ENCODE measurements at regions not wholly inside any gene's neighbourhood (a gene's known extent, or its start where the extent isn't known, plus 50 kb on each side); places are given as distances from the start of the nearest gene placed in this dataset.

DNA sequence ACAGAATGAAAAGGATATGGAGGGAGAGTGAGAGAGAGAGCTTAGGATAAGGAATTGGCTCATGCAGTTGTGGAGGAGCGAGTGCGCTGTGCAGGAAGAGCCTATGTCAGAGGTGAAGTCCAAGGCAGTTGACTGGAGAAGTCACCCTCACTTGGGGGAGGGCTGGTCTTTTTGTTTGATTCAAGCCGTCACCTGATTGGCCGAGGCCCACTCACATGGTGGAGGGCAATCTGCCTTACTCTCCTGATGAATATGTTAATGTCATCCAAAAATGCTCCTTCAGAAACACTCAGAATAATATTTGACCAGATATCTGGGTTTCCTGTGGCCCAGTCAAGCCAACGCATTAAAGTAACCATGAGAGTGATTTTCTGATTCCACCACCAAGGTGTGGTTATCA, 131.7 kb downstream of the KATNIP start:
- DNase-seq, result no peak

DNA sequence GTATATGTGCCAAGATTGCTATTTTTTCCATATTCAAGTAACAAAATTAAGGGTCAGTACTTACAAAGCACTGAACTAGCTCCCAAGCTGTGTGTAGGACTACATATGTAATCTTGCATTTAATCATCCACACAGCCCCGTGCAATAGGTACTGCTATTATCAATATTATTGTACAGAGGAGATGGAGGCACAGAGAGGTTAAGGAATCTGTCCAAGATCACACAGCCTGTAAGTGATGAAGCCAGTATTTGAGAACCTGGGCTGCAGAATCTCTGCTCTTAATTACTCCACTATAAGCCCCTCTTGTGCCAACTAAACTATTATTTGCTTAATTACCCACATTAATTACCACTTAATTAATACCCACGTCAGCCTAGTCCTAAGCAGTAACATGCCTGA, 134.1 kb downstream of the KATNIP start:
- DNase-seq, result no peak

DNA sequence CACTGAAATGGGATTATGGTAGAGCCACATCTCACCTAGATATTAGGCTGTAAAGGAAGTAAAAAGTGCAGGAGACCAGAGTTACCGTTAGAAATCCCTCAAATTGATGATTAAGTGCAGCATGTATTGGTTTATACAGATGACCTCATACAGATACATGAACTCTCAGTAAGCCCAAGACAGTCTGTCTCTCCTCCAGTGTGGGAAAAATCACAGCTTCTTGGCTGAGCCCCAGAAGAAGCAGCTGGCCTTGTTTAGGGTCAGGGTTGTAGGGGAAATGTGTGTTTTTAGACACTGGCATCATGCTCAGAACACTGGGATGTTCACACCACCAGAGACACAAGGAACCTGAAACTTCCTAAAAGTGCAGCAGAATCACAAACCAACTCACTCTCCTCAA, 135.9 kb downstream of the KATNIP start:
- peak; percentile 4 to 26 (median 6) for DNase-seq

DNA sequence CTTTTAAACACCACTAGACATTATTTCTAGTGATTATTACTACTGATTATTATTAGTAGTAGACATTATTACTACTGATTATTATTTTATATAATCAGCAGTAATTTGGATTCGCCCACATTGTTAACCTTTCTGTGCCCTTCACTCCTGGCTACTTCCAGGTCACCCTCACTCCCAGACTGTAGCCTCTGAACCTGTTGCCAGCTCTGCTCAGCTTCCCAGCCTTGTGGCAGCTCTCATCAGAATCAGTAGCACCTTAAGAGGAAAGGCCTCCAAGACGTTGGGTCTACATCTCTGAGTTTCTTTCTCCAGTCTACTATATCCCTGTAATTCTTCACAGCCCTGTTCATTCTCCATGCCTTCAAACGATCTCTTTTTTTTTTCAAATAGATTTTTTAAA, 137.0 kb downstream of the KATNIP start:
- no peak for DNase-seq

DNA sequence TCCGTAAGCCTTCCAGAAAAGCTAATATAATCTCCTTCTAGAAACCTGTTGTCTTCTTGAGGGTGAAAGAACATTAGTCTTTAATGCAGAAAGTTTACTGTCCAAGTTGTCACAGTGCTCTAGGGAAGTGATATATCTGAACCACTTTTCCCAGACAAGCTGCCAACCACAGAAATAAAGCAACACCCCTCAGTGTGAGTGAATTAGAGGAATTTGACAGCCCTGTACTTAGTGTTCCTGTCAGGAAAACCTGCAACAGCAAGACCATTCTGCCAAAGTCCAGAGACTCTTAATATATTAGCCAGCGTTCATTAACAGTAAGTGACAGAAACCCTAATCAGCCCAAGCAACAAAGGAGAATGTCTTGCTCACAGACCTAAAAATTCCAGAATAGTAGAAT, 137.7 kb downstream of the KATNIP start:
- no peak for DNase-seq

DNA sequence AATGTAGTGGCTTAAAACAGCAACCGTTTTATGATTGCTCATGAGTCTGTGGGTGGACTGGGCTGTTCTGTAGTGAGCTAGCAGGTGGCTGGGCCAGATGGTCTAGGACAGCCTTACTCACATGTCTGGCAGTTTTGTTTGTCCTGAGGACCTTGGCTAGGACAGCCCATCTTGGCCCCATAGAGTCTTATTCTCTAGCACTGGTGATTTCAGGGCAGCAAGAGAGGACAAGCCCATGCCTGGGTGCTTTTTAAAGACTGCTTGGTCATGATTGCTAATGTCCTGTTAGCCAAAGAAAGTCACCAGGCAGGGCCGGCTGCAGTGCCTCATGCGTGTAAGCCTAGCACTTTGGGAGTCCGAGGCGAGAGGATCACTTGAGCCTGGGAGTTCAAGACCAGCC, 139.8 kb downstream of the KATNIP start:
- DNase-seq, result no peak

DNA sequence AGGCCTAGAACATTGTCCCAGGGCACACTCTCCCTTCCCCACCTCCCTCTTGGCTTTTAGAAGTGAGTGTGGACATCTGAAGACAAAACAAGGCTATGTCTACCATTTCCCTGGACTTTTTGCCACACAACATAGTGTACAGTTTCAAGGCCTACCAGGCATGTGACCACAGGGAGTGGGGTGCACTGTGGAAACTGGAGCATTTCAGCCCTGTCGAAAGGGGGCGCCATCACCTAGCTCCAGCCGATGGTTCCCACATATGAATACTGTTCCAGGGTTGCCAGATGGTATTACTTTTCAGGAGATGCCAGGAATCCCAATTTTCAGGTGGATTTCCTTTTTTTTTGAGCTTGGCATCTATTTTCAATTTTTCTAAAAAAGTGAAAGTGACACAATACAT, 140.7 kb downstream of the KATNIP start:
- peak in 1 of 3 donors; percentile 2 for DNase-seq

DNA sequence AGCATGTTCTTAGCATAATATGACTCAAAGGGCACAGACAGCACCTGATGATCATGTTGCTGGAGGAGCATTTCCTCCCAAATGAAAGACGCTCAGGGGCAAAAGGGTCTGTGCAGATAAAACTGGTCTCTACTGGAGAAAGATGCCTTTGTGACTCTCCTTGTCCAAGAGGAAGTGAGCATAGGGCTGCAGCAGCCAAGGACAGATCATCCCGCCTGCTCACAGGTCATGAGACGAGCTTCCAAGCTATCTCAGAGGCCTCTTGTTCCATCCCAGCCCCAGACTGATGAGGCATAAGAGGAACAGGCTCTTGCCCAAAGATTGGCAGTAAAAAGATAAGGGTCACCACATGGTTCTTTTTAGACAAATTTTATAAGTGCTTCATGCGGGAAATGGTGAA, 141.8 kb downstream of the KATNIP start:
- DNase-seq, result no peak

DNA sequence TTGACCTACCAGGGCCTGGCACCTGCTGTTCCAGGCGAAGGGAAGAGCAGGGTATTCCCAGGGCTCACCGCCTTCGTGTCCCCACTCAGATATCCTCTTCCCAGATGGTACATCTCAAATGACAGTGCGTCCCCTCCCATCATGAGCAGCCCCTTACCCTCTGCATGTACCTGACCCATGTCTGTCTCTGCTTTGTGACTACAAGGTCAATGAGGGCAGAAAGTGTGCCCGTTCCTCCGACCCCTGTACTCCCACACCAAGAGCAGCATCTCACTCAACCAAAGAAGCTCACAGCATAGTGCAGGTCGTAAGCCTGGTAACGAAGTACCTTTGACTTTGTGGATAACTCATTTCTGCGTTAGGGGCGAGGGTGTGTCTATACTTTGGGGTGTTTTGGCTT, 142.6 kb downstream of the KATNIP start:
- no peak for DNase-seq

DNA sequence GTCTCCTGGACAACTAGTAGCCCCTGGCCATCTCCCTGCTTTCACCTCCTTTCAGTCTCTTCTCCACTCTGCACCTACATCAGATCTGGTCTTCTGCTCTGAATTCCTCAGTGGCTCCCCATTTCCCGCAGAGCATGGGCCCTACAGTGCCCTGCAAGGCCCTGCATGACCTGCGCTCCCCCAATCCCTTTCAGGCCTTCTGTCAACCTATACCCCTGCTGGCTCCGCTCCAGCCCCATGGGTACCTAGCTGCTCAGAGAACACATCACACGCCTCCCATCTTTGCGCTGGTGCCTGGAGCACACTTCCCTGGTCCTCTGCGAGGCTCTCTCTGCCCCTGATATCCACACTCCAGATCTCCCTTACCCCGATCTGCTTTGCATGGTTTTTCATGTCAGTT, 145.2 kb downstream of the KATNIP start:
- DNase-seq, result no peak

DNA sequence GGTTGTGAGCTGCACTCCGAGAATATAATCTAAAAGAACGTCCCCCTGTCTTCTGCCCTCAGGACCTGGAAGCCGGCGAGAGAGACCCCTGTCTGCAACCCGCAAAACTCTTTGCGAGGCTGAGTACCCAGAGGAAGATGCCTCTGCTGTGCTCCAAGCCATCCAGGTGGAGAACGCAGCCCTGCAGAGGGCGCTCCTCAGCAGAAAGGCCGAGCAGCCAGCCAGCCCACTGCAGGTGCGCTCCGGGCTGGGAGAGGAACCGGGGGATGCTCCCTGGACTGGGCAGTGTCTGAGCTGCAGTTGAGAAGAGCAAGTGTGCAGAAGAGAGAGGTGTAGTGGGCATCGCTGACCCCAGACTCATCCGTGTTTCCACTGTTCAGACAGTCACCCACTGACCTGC, 148.3 kb downstream of the KATNIP start:
- DNase-seq, result peak in 1 of 3 donors; percentile 14

DNA sequence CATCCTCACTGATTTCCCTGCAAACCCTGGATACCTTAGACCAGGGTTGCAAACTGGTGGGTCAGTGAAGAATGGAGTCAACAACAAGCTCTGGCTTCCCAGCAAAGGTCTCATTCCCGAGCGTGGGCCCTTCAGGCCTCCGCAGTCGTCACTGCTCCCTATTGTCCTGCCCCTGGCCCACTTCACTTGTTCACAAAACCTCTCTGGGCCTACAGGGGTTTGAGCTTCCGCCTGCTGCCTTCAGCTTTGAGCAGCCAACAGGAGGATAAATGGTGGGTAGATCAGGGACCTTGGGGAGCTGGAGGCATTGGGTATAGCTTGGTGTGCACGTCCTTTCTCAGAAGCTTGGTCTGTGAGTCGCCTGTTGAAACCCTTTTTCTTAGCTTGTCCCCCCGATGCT, 148.8 kb downstream of the KATNIP start:
- DNase-seq, result no peak

DNA sequence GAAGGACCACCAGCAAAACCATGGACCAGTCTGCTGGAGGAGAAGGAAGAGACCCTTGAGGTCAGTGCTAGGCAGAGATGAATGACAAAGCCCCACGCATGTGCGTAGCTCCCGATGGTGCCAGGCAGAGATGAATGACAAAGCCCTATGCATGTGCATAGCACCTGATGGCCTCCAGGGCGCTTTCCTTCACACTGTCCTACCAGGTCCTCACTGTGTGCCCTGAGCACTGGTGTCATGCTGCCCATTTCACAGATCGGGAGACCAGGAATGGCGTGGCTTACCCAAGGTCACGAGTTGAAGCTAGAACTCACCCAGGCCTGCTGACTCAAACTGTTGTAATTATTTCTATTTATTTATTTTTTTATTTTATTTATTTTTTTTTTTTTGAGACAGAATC, 149.6 kb downstream of the KATNIP start:
- no peak for DNase-seq

DNA sequence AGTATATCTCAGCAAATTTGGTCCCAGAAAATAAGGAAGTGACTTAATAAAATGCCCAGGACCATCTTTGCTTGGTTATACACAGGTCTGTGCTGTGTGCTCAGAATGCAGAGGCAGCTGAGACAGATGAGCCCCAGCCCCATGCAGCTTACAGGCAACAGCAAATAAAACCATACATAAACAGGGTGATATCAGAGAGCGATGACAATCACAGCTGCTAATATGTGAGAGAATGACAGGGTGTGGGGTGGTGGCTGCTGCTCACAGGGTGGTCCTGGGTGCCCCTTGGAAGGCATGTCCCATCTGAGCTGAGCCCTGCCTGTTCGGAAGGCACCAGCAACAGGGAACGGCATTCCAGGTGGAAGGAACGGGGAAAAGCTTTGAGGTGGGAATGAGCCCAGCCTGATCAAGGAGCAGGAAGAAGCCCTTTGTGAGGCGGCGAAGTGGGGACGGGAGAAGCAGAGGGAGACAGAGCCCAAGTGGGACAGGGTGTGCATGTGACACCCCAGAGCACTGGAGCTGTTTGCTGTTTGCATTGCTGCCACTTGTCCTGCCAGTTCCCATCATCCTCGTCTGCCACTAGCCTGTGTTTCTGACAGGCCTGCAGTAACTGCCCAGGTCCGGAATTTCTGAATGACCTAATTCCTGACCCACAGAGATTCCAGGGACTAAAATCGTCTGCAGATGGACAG, 150.5 kb downstream of the KATNIP start:
- no peak for DNase-seq

DNA sequence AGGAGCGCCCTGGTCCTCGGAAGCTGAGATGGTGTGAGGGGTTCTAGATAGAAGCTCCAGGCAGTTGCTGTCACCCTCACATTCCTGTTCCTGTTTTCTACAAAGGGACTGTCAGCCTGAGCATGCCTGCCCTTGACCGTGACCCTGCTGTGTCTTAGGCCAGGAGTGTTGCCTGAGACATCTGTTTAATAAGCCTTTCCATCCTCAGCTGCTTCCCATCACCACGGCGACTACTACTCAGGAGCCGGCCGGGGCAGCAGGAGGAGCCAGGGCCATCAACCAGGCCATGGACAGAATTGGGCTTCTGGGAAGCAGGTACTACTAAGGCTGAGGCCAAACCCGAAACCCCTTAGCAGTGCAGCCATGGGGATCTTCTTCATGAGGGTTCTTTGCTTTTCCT, 151.4 kb downstream of the KATNIP start:
- no peak for DNase-seq

DNA sequence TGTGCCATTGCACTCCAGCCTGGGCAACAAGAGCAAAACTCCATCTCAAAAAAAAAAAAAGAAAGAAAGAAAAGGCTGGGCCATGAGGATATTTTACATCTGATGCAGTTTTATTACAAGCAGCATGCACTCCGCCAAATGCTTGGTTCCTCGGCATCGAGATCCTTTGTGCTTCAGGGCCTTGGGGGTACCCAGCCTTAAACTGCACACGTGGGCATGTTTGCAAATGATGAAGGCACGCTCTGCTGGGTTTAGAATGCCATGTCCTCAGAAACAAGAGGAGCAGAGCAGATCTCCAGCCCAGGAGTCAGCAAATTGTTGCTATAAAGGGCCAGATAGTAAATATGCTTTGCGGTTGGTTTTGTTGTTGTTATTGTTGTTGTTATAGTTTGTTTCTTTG, 153.2 kb downstream of the KATNIP start:
- no peak for DNase-seq

DNA sequence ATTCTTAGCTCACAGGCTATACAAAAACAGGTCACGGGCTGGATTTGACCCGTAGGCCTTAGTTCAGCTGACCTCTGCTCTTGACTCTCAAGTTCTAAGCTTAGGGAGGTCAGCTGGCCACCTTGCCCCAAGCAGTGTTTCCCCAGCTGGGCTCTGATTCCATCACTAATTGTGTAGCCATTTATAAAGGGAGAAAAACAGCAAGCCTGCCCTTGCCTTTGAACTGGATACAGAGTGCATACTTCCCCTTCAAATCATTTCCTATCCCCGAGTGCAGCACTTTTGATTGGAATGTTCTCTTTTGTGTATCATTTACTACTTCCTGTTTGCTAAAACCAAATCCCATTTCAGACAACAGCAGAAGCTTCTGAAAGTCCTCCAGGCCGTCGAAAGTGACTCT, 153.6 kb downstream of the KATNIP start:
- no peak for DNase-seq

DNA sequence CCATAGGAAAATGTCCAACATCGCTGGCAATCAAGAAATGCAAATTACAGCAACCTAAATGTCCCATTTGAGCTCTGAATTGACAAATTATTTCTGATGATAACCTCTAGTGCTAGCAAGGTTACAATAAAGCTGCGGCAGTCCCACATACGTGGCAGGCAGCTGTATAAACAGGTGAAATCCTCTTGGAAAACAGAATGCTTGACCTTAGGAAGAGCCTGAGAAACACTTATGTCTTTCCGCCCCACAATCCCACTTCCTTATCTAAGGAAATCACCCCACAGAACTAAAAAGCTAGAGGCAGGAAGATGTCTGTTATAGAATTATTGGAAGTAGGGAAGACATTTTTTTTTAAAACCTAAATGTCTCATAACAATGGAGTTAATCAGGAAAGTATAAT, 154.3 kb downstream of the KATNIP start:
- DNase-seq, result no peak

DNA sequence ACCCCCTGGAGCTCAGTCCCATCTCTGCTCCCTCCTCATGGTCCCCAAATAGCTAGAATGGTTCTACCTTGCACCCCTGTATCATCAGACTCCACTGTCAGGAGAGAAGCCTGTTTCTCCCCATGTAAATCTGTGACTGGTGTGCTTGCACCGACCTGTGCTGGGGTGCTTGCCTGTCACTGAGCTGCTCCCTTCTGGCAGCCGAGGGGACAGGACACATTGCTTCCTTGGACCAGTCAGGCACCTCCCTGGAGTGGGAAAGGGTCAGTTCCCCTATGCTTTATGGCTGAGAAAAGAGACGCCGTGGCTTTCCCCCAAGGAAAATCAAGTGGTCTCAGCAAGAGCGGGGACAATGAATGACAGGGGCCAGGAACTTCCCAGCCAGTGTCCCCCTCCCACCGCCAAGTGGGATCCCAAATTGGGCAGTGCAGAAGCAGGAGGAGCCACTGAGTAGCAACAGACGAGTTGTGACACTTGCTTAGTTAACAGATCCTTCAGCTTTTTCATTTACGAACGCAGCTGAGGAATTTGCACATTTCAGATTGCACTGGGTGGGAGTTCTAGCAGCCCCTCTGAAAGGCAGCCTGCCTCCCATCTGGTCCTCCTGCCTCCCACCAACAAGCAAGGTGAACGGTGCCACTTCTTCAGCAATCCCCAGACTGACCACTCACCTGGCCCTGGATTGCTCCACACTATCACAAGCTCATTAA, 156.4 kb downstream of the KATNIP start:
- DNase-seq, result no peak

DNA sequence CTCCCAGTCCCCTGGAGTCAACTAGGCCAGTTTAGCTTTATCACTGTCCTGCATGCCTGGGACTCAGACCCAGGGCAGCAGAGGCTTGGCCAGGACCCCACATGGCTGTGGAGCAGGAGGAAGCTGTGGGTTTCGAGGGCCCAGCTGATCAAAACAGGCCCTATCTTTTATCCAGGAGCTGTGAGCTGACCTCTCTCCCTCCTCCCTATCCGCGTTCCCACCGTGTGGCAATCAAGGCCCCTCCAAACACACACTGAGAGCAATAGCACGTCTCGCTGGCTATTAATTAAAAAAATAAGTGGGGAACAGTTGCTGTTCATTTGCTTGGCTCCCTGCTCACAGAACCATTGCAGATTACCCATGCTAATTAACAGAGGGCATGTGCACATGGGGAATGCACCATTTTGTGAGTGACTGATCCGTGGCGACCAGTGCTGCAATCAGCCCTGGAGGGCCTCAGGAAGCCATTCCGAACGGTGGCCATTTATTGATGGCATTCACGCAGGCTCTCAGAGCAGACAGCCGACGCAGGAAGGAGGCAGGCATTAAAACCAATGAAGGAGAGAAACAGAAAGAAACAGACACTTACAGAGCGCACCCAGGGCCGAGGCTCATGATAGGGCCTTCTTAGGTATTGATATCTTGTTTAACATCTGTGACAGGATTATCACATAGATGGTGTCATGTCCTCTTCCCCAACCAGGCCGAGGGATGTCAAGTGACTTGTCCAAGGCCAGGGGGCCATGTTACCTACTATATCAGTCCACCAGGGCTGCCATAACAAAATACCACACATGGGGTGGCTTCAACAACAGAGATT, 157.1 kb downstream of the KATNIP start:
- DNase-seq, result no peak

DNA sequence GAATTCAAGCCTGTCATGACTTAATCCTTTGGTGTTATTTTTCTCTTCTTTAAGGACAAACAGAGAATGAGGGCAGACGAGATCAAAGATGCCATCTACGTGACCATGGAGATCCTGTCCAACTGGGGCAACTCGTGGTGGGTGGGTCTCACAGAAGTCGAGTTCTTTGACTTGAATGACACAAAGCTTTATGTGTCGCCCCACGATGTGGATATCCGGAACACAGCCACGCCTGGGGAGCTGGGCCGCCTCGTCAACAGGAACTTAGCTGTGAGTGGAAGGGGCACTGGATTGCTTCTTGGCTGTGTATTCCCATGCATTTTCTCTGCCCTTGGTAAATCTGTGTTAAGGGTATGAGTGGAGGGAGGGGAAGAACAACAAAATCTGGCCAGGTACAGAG, 158.7 kb downstream of the KATNIP start:
- DNase-seq, result no peak

DNA sequence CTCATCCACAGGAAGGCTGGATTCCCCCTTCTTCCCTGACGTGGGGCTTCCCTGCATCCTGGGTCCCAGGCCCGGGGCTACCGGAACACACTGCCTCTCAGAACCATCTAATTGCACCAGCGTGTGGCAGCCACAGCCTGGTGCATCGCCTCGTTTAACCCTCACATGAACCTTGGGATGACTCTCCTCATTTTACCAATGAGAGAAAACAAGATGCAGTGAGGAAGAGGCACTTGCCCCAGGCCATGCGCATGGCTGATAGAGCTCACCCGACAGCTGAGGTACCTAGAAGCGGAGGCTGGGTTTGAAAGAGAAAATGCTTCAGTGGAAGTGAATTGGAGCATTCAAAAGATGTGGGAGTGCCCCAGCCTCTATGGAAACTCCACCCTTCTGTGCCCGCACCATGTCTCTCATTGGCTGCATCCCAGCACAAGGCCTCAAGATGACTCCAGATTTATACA, 162.3 kb downstream of the KATNIP start:
- no peak for DNase-seq

DNA sequence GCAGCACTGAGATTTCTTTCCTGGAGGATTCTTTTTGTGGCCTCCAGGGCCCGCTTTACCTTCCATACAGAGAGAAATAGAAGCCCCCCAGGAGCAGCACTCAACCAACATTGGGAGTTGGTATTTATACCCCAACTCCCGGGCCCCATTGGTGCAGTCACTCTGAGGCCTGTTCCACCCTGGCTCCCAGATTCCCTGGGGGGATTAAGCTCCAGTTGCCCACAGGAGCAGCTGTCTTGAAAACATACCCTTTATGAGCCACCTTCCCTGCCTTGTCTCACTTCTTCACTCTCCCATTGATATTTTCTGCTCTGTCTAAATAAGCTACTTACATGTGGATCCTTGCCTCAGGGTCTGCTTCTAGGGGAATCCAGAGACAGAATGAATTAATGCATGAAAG, 167.8 kb downstream of the KATNIP start:
- DNase-seq, result no peak
